ENCODE measurements at regions not wholly inside any gene's neighbourhood (a gene's known extent, or its start where the extent isn't known, plus 50 kb on each side); places are given as distances from the start of the nearest gene placed in this dataset.

- Histone ChIP-seq H3K4me3 (no peak overlapping the region), H3K27ac (no peak overlapping the region), H3K4me1 (no peaks in the 10 kb centered on the region), H3K27me3 (ENCODE audit: low read depth) (no peaks in the 10 kb centered on the region), H3K36me3 (no peaks in the 10 kb centered on the region), H3K9me3 (no peaks in the 10 kb centered on the region)
- no peak for TF ChIP-seq CTCF (IDR thresholded peaks at IDR 0.05)
- intact Hi-C loops (cut with DNase I): no loop called here
- DNase-seq: no peak
- ATAC-seq: peak in 1 of 2 donors; percentile 87
Measured at GRCh38 chr4:72858328-72858727, 211.2 kb downstream of the COX18 start.

- TF ChIP-seq CTCF (IDR thresholded peaks at IDR 0.05): no peak
- no peak for DNase-seq
- ATAC-seq: no peak
Measured at GRCh38 chr4:72857787-72858186, 211.7 kb downstream of the COX18 start.

GRCh38 chr4:72857216-72857615 lies 212.3 kb downstream of the COX18 start:
- TF ChIP-seq CTCF (IDR thresholded peaks at IDR 0.05): no peak
- Histone ChIP-seq H3K27ac (no peak overlapping the region), H3K27me3 (ENCODE audit: low read depth) (no peaks in the 10 kb centered on the region), H3K4me3 (no peak overlapping the region), H3K4me1 (no peaks in the 10 kb centered on the region), H3K9me3 (no peaks in the 10 kb centered on the region), H3K36me3 (no peaks in the 10 kb centered on the region)
- DNase-seq (no peak), ATAC-seq (no peak)
- intact Hi-C loops (cut with DNase I): no loop called here

More at GRCh38 chr4:72857787-72858186, 211.7 kb downstream of the COX18 start:
- intact Hi-C loops (cut with DNase I): no loop called here
- H3K27me3 ChIP-seq (ENCODE audit: low read depth): no peaks in the 10 kb centered on the region
- H3K4me3 ChIP-seq: no peak overlapping the region
- H3K36me3 ChIP-seq: no peaks in the 10 kb centered on the region
- no peak overlapping the region for H3K27ac ChIP-seq
- H3K9me3 ChIP-seq: no peaks in the 10 kb centered on the region
- no peaks in the 10 kb centered on the region for H3K4me1 ChIP-seq

GRCh38 chr4:72846280-72847111 lies 223.0 kb downstream of the COX18 start:
- ATAC-seq (no peak), DNase-seq (no peak)
- Histone ChIP-seq H3K9me3 (no peaks in the 10 kb centered on the region), H3K27me3 (ENCODE audit: low read depth) (no peaks in the 10 kb centered on the region), H3K27ac (no peak overlapping the region), H3K36me3 (no peaks in the 10 kb centered on the region), H3K4me1 (no peaks in the 10 kb centered on the region), H3K4me3 (no peak overlapping the region)
- intact Hi-C loops (cut with DNase I): no loop called here
- no peak for TF ChIP-seq CTCF (IDR thresholded peaks at IDR 0.05)

- DNase-seq (no peak), ATAC-seq (no peak)
- no peak overlapping the region for H3K4me3 ChIP-seq
- H3K9me3 ChIP-seq: no peaks in the 10 kb centered on the region
- H3K27ac ChIP-seq: no peak overlapping the region
- intact Hi-C loops (cut with DNase I): no loop called here
- H3K4me1 ChIP-seq: no peaks in the 10 kb centered on the region
- no peaks in the 10 kb centered on the region for H3K36me3 ChIP-seq
- TF ChIP-seq CTCF (IDR thresholded peaks at IDR 0.05): no peak
- no peaks in the 10 kb centered on the region for H3K27me3 ChIP-seq (ENCODE audit: low read depth)
Measured at GRCh38 chr4:72843466-72843865, 226.1 kb downstream of the COX18 start.
